ENCODE measurements at regions not wholly inside any gene's neighbourhood (a gene's known extent, or its start where the extent isn't known, plus 50 kb on each side); places are given as distances from the start of the nearest gene placed in this dataset.

DNA sequence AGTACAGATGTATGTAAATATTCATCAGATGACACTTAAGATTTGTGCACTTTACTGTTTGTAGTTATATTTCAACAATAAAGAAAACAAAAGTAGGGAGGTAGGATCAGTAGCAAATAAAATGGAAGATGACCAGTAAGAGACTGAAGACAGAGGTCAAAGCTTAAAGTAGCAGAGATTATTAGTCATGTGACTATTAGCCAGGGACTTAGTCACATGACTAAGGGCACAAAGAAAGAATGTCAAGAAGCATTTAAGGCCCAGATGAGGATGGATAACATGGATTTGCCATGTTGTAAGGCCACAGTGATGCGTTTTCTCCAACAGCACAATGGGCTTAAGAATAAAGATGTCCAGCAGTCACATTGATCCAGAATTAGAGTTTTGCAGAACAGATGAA, 479.6 kb downstream of the BCOR start:
- no peak overlapping the region for H3K27ac ChIP-seq
- H3K27me3 ChIP-seq = no peaks in the 10 kb centered on the region
- WGBS, 2 donors = 91 to 100% methylated on average over 1 of the region's 1 CpG
- H3K9me3 ChIP-seq = no peaks in the 10 kb centered on the region
- no peaks in the 10 kb centered on the region for H3K36me3 ChIP-seq
- no peak for DNase-seq
- intact Hi-C loops (cut with DNase I) = no loop called here
- H3K4me3 ChIP-seq = no peak overlapping the region
- H3K4me1 ChIP-seq = peaks cover 0 to 14% (median 4%) of the 10 kb centered on the region in 3 donors
- TF ChIP-seq POLR2A (IDR thresholded peaks at IDR 0.05) = no peak
- TF ChIP-seq, protein P1, sequence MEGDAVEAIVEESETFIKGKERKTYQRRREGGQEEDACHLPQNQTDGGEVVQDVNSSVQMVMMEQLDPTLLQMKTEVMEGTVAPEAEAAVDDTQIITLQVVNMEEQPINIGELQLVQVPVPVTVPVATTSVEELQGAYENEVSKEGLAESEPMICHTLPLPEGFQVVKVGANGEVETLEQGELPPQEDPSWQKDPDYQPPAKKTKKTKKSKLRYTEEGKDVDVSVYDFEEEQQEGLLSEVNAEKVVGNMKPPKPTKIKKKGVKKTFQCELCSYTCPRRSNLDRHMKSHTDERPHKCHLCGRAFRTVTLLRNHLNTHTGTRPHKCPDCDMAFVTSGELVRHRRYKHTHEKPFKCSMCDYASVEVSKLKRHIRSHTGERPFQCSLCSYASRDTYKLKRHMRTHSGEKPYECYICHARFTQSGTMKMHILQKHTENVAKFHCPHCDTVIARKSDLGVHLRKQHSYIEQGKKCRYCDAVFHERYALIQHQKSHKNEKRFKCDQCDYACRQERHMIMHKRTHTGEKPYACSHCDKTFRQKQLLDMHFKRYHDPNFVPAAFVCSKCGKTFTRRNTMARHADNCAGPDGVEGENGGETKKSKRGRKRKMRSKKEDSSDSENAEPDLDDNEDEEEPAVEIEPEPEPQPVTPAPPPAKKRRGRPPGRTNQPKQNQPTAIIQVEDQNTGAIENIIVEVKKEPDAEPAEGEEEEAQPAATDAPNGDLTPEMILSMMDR (IDR thresholded peaks at IDR 0.05) = no peak

DNA sequence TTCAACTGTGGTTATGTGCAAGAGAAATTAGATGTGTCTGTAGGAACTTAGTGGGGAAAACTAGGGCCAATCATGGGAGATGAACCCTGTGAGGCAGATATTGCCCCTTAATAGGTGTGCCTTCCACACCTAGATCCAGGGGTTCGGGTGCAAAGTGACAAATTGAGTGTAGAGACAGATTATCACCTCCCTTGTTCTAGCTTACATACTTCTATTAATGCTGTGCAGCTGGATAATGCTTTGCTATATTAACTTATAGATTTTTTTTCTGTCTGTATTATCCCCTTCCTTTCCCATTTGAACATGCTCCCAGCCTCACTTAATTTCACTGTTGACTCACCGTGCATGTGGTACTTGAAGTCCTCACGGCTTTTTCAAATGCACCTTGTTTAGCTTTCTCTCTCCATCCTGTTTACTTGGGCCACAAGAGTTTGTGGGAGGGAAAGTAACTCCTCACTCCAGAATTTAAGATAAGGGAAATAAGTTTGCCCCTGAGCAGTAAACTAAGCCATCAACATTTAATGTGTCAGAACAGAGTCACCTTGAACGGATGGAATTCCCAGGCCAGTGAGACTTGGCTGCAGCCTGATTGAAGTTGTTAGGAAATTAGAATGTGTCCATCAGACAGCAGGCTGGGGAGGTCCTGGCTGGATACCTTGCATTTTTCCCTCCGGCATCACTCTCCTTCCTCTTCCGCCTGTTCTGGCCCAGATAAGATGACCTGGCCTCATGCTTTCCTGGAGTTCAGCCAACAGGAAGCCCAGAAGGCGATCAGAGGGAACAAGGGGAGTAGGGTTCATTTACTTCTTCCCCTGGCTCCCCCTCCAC, 478.4 kb downstream of the BCOR start:
- 55 to 57% methylated on average over 4 to 7 of the region's 7 CpGs for WGBS, 2 donors
- intact Hi-C loops (cut with DNase I) = no loop called here

DNA sequence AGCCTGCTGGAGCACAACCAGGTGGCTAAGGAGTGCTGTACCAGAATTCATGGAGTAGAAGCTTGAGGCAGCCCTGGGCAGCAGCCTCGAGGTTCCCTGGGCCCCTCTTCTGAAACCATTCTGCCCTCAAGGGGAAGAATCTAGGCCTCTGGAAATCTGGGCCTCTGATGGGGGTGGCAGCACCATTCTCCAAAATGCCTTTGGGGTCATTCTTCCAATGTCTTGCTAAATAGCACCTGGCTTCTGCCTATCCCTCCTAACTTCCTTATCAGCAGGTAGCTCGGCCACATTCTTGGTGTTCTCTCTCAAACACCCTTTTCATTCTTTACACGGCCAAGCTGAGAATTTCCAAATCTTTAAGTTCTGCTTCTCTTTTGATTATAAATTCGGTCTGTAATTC, 473.6 kb downstream of the BCOR start:
- no peaks in the 10 kb centered on the region for H3K27me3 ChIP-seq
- no peak overlapping the region for H3K4me3 ChIP-seq
- no peak overlapping the region for H3K27ac ChIP-seq
- H3K9me3 ChIP-seq = no peaks in the 10 kb centered on the region
- intact Hi-C loops (cut with DNase I) = no loop called here
- TF ChIP-seq, protein P1 (IDR thresholded peaks at IDR 0.05) = no peak
- TF ChIP-seq POLR2A (IDR thresholded peaks at IDR 0.05) = no peak
- WGBS, 2 donors = 55 to 83% methylated on average over 4 of the region's 4 CpGs
- no peak for DNase-seq
- no peaks in the 10 kb centered on the region for H3K36me3 ChIP-seq
- no peaks in the 10 kb centered on the region for H3K4me1 ChIP-seq

More for the DNA sequence above, 478.4 kb downstream of the BCOR start:
- no peaks in the 10 kb centered on the region for H3K9me3 ChIP-seq
- H3K4me3 ChIP-seq = no peak overlapping the region
- H3K27ac ChIP-seq = no peak overlapping the region
- no peaks in the 10 kb centered on the region for H3K36me3 ChIP-seq
- TF ChIP-seq POLR2A (IDR thresholded peaks at IDR 0.05) = no peak
- no peak for DNase-seq
- H3K27me3 ChIP-seq = no peaks in the 10 kb centered on the region
- peaks cover 0 to 2% (median 0%) of the 10 kb centered on the region in 3 donors for H3K4me1 ChIP-seq

DNA sequence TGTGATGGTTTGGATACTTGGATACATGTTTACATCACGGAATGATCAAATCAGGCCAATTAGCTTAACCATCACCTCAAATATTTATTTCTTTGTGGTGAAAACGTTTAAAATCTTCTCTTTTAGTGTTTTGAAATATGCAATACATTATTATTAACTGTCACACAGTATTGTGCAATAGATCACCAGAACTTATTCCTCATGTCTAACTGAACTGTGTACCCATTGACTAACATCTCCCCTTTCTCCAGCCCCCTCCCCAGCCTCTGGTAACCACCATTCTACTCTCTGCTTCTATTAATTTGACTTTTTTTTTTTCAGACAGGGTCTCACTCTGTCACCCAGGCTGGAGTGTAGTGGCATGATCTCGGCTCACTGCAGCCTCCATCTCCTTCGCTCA, 471.9 kb downstream of the BCOR start:
- Histone ChIP-seq H3K4me1 (no peaks in the 10 kb centered on the region), H3K9me3 (no peaks in the 10 kb centered on the region), H3K36me3 (no peaks in the 10 kb centered on the region), H3K27me3 (no peaks in the 10 kb centered on the region), H3K4me3 (no peak overlapping the region), H3K27ac (no peak overlapping the region)
- no peak for TF ChIP-seq POLR2A (IDR thresholded peaks at IDR 0.05)
- TF ChIP-seq, protein P1 (IDR thresholded peaks at IDR 0.05) = no peak
- WGBS, 2 donors = 71 to 75% methylated on average over 3 to 4 of the region's 4 CpGs
- no peak for DNase-seq
- intact Hi-C loops (cut with DNase I) = no loop called here

DNA sequence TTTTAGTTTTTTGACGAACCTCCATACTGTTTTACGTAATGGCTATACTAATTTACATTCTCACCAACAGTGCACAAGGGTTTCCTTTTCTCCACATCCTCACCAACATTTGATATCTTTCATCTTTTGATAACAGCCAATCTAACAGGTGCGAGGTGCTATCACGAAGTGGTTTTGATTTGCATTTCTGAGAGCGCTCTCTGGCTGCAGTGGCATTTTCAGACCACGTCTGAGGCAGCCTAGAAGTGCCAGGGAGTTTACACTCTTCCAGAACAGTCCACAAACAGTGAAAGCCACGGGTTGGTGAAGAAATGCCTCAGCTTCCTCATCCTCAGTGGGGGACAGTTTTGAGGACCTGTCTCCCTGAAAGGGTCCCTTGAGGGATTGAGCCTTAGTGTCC, 471.0 kb downstream of the BCOR start:
- DNase-seq = no peak
- WGBS, 2 donors = 68 to 81% methylated on average over 7 of the region's 7 CpGs
- Histone ChIP-seq H3K36me3 (no peaks in the 10 kb centered on the region), H3K4me1 (no peaks in the 10 kb centered on the region), H3K9me3 (no peaks in the 10 kb centered on the region), H3K27ac (no peak overlapping the region), H3K27me3 (no peaks in the 10 kb centered on the region), H3K4me3 (no peak overlapping the region)
- TF ChIP-seq POLR2A (IDR thresholded peaks at IDR 0.05) = no peak
- TF ChIP-seq, protein P1 (IDR thresholded peaks at IDR 0.05) = no peak
- intact Hi-C loops (cut with DNase I) = no loop called here
